NCI-H1105 treated with DMSO at 0.1 percent for 48 hours (cell line): ENCODE measurements at regions not wholly inside any gene's neighbourhood (a gene's known extent, or its start where the extent isn't known, plus 50 kb on each side); places are given as distances from the start of the nearest gene placed in this dataset.

Source experiments
- DNase-seq: peaks from one replicate; lab custom pipeline; 2025; lab: John Stamatoyannopoulos, UW

GRCh38 chr10:71124921-71125748 lies 87.2 kb upstream of the UNC5B start:
- no peak for DNase-seq

- DNase-seq, result no peak
These were observed 86.6 kb upstream of the UNC5B start for GRCh38 chr10:71125749-71126107.

- no peak for DNase-seq
These were observed 85.9 kb upstream of the UNC5B start for GRCh38 chr10:71126432-71126831.

GRCh38 chr10:71127104-71127503 lies 85.3 kb upstream of the UNC5B start:
- no peak for DNase-seq

- no peak for DNase-seq
These were observed 84.6 kb upstream of the UNC5B start for GRCh38 chr10:71127773-71128172.

GRCh38 chr10:71128311-71128980 lies 83.9 kb upstream of the UNC5B start:
- DNase-seq, result no peak

- no peak for DNase-seq
These were observed 81.3 kb upstream of the UNC5B start for GRCh38 chr10:71131096-71131495.

GRCh38 chr10:71131508-71132088 lies 80.8 kb upstream of the UNC5B start:
- no peak for DNase-seq

- DNase-seq, result no peak
These were observed 80.0 kb upstream of the UNC5B start for GRCh38 chr10:71132321-71132810.

GRCh38 chr10:71133710-71134686 lies 78.4 kb upstream of the UNC5B start:
- no peak for DNase-seq

- DNase-seq, result no peak
These were observed 77.6 kb upstream of the UNC5B start for GRCh38 chr10:71134732-71135211.

GRCh38 chr10:71135236-71135635 lies 77.1 kb upstream of the UNC5B start:
- no peak for DNase-seq

- DNase-seq, result no peak
These were observed 76.2 kb upstream of the UNC5B start for GRCh38 chr10:71136036-71136721.

GRCh38 chr10:71137701-71138100 lies 74.7 kb upstream of the UNC5B start:
- no peak for DNase-seq

GRCh38 chr10:71138166-71138830 lies 74.1 kb upstream of the UNC5B start:
- DNase-seq, result peak; percentile 72

GRCh38 chr10:71141528-71141927 lies 70.8 kb upstream of the UNC5B start:
- no peak for DNase-seq

GRCh38 chr10:71143170-71143569 lies 69.2 kb upstream of the UNC5B start:
- no peak for DNase-seq

GRCh38 chr10:71143610-71144009 lies 68.8 kb upstream of the UNC5B start:
- DNase-seq, result no peak

- DNase-seq, result no peak
These were observed 67.5 kb upstream of the UNC5B start for GRCh38 chr10:71144824-71145223.

- no peak for DNase-seq
These were observed 66.9 kb upstream of the UNC5B start for GRCh38 chr10:71145352-71145945.
